HG02759 (cell line): ENCODE measurements at regions not wholly inside any gene's neighbourhood (a gene's known extent, or its start where the extent isn't known, plus 50 kb on each side); places are given as distances from the start of the nearest gene placed in this dataset.

Source experiments
- ATAC-seq: cut with Tn5 transposase; IDR thresholded peaks from one replicate; pipeline ENCODE4 v1.9.1; 2021; ENCODE audit warnings: mild to moderate bottlenecking, moderate library complexity; ENCODE audit not compliant: unreplicated experiment

DNA sequence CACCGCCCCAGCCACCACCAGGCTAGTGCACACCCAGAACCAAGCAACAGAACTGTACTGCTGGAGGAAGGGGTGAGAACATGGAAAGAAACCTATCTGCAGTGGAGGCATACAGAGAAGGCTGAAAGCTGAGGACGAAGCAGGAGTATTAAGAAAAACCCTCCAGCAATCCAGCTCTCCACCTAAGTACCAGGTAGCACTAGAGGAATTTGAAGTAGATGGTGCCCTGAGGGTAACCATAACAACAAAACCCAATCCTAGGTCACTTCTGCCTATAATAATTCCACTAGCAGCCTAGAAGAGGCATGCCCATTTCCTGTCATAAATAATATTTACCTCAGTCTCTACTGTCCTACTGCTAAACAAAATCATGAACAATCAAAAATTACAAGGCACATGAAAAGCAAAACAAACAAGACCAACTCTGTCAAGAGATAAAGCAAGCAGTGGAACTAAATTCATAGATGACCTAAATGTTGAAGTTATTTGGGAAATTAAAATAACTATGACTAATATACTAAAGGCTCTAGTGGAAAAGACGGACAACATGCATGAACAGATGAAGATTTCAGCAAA lies 51.1 kb downstream of the HYCC1 start:
- ATAC-seq, result no peak

DNA sequence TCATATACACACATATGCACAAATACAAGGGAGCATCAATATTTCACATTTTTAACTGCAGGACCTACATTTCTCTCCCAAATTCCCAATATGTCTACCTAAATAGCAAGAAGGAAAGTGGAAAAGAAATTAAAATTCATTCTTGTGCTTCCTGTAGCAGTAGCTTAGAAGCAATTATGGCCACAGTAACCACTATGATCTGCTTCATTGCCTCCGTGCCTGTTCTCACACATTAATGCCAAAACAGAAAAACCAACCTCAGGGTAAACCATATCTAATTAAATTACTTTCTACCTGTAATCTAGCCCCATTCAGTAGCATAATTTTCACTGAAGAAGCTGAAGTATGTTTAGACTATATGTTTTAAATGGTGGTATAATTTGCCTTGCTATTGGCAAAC lies 55.2 kb downstream of the HYCC1 start:
- no peak for ATAC-seq

DNA sequence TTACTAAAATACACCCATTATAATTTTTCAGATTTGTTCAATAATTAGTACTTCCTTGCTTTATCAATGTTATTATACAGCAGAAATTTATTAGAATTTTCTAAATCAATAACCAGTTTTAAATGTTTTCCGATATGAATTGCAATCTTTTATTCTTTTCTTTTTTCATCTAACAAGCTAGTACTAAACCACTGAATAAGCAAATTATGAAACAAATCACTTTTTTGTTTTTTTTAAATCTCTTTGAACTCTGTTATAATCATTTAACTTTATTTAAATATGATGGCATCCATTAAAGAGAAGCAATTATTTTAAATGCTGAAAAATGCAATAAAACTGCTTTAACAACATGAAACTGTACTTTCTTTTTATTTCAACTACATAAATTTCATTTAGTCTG lies 59.7 kb downstream of the HYCC1 start:
- ATAC-seq, result no peak

DNA sequence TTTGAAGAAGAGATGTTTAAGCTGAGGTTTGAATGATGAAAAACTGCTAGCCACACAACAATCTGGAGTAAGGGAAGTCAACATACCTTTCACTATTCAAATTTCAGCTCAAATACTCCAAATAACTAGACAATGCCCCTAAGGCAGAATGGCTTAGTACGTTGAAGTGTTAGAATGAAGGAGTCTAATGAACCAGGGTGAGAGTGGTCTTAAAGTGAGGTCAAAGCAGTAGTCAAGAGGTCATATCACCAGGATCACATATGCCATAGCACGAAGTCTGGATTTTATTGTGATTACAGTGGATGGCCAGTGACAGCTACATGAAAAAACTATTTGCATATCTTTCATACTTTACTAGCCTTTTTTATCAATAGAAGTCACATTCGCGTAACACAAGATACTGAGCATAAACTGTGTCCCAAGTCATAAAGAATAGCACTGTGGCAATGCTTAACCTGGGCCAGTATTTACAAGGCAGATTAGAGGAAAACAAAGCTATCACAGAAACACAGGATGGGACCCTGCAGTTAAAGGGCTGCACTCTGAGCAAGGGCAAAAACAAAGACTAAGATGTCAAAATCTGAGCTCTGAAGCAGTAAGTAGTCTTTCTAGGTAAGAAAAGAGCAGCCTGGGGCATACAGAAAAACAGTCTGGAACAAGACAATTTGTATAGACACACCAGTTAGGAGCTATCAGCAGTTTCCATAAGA lies 61.5 kb downstream of the HYCC1 start:
- no peak for ATAC-seq

DNA sequence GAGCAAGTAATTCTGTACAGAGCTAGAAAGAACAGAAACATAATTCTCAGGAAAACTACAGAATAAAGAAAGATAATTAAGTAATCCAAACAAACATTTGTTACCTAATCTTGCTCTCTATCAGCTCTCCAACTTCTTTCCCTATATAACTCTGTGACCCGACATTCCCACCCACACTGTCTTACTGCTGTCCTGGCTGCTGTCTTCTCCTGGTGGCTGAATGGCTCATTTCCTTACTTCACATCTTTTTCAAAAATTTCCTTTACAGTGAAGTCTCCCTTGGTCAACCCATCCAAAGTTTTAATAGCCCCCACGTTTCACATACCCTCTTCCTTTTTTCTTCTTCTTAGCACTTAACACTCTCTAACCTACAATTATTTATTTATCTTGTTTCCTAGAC lies 64.0 kb downstream of the HYCC1 start:
- ATAC-seq, result no peak

DNA sequence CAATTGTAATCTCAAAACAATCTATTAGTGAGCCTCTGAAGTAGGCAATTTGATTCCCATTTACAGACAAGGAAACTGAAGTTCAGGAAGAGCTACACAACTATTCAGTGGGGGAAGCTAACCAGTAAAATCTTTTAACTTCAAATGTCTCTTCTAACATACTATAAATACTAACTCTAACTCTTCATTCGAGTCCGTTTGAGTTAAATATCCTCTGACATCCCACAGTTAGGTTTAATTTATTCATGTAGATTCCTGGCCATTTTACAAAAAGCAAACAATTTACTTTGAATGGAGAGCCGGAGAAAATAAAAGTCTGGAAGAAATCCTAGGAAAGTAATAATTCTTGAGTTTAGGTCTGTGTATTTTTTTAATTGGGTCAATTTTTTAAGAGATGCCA lies 64.7 kb downstream of the HYCC1 start:
- ATAC-seq, result no peak

DNA sequence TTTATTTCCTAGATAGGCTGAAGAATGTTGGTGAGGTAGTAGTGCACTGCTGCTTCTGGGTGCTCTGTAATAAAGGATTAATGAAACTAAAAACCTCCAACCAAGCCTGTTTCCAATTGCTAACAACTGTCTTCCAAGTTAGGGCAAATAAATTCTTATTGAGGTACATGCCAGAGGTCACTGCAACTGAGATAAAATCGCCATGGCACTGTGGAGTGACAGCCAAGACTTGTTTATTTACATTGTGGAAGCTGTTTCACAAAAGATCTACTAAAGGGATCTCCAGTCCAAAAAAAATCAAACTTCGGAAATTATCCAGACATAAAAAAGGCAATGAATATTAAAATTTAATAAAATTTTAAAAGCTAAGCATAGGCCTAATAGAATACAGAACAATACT lies 65.2 kb downstream of the HYCC1 start:
- no peak for ATAC-seq

DNA sequence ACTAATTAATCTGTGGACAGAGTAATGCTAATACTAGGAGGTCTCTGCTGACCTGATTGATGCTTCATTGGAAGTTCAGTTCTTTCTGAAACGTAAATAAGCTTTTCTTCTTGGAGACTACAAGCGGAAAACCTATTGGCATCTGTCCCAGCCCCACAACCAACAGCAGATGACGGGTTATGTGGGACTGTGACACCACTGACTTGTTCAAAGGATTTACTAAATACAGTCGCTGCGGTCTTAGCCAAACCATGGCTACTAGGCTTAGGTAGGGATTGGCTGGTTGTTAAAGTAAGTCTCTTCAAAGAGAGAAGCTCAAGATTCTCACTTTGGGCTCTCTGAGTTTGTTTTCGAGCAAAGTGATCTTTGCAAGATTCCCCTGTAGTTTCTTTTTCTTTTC lies 68.3 kb downstream of the HYCC1 start:
- no peak for ATAC-seq

DNA sequence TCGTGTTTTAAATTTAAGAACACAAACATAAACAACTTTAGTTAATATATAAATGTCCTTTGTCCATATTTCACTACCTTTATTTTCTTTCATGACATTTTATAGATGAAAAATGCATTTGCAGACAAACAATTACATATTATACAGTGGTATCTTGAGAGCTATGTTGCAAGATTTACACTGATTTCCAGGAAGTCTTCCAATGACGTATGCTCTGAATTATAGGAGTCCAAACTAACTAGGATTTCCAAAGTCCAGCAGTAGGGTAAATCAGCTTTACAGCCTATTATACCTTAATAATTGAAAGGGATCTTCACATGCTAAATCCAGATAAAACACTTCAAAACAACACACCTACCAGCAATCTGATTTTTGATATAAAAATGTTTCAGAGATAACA lies 69.4 kb downstream of the HYCC1 start:
- ATAC-seq, result no peak

DNA sequence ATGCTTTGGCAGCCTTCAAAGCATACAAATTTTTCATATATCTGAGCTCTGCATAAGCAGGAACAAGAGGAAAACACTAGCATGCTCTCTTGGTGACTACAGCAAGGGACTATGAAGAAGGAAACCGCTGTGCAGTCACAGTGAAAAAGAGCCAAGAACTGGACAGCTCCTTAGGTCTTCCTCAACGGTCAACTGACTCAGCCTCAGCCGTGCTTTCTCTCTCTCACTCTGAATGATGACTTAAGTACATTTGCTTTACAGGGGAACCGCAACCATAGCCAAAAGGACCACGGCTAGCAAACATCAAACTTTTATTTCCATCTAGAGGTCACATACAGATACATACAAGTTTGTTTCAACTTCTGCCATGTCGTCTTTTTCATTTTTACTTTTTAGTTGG lies 69.9 kb downstream of the HYCC1 start:
- ATAC-seq, result no peak

DNA sequence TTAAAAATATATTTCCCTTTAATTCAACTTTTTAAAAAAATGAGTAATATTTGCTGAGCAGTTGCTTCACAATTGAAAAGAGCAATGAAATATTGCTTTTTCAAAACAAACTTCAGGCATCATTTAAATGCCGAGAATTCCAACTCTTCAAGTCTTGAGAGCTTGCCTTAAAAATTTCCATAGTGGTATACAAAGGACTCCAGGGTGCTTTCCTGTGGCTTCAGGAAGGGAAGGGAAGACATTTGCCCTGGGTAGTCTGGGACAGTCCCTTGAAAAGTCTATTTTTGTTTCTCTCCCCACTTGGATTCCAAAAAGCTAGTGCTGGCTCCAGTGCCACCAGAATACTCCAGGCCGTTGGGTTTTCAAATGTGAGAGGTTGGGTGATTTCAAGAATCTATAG lies 71.7 kb downstream of the HYCC1 start:
- no peak for ATAC-seq

DNA sequence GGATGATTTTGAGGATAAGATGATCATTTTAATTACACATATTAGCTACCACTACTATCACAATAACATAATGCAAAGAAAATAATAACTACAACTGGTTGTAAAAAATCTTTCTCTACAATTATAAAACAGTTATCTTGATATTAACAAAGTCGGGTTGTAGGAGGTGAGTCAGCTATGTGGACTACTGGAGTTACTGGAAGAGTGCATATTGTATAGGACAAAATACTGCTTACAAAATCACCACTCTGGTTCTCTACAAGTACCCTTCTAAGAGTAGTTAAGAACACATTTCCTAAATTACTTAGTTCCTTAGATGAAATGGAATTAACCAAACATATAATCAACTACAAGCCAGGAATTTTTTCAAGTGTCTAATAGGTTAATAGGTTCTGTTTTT lies 74.1 kb downstream of the HYCC1 start:
- no peak for ATAC-seq

DNA sequence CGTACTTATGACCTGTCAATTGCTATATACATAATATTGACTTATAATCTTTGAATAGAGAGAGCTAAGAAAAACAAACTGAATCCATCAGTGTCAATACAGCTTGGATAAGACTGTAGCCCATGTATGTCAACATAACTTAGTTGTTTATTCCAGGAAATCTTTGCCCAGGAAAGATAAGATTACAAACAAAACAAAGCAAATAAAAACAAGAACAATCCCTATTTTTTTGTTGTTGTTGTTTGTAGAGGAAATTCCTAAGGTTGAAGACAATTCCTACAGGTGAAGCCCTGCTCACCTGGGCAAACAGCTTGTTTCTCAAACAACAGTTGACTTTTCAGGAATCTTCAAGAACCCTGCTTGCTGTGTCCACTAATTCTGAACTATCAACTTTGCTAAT lies 76.0 kb downstream of the HYCC1 start:
- no peak for ATAC-seq

DNA sequence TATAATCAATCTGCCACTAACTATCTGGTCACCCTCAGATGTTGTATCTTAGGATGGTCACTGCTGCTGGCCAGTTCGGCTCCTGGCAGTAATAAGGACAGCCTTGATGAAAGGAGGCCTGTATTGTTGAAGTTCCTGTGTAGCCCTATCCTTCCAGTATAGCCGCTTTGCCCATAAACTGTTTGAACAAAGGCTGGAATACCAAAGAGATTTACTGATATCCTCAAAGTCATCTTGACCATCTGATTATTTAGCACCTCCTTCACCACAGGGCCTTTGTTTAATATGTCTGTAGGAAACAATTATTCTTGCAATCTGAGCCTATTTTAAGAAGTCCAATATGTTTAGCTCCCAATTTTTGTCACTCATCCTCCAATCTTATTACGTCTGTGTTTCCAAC lies 77.7 kb downstream of the HYCC1 start:
- ATAC-seq, result no peak

DNA sequence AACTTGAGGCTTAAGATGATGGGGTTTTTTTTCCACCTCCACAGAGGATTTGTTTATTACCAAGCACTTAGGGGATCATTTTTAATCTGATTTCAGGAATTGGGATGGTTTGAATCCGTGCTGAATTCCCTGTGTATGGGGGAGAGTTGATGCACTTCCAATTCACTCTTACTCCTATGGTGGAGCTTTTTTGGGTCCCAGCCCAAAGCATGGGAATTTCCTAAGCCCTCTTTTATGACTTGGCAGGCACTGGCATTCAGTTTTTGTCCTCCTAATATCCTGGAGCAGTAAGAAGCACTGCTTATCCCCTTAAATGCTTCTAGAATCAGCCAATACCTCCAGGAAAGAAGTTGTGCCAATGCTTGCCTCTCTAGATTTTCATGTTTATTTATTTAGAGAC lies 78.7 kb downstream of the HYCC1 start:
- ATAC-seq, result no peak

DNA sequence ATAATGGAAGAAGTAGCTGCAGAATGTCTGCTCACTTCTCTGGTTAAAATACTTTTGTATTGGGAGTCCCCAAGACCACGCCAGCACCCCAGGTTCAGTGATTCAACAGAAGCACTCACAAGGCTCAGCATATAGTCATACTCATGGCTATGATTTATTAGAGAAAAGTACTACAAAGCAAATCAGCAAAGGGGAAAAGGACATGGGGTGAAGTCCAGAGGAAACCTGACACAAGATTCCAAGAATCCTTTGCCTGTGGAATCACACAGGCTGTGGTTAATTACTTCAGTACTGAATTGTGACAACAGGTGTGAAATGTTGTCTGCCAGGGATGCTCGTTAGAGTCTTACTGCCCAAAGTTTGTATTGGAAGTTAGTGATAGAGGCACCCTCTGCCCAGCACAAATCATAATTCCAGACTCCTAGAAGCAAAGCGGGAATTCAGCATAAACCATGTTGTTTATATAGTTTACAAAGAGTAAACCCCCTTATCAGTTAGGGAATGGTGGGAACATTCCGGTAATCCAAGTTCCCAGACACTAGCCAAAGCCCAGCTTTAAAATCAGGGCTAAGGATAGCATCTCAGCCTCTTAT lies 79.4 kb downstream of the HYCC1 start:
- ATAC-seq, result no peak

DNA sequence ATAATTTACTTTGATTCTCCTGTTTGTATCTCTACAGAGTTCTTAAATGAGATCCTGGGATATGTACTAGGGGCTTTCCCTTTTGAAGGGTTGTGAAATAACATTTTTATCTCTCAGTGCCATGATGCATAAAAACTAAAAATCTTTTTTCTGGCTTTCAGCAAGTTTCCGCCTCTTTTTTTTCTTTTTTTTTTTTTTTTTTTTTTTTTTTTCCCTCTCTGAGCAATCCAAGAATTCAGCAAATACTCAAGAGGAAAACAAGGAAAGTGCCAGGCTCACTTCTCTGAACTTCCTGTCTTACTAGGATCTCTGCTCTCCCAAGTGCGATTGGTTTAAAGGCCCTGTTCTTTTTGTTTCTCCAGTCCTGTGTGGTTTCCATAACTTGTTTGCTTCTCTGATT lies 79.9 kb downstream of the HYCC1 start:
- no peak for ATAC-seq

DNA sequence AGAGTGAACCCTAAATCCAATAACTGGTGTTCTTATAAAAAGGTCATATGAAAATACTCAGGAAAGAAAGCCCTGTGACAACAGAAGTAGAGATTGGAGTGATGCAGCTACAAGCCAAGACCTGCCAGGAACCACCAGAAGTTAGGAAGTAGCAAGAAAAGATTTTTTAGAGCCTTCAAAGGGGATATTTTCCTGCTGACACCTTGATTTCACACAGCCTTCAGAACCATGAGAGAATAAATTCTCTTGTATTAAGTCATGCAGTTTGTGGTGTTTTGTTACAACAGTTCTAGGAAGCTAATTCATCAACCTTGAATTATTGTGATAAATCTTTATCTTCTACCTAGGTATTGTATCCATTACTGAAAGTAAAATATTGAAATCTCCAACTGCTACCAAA lies 81.0 kb downstream of the HYCC1 start:
- no peak for ATAC-seq

DNA sequence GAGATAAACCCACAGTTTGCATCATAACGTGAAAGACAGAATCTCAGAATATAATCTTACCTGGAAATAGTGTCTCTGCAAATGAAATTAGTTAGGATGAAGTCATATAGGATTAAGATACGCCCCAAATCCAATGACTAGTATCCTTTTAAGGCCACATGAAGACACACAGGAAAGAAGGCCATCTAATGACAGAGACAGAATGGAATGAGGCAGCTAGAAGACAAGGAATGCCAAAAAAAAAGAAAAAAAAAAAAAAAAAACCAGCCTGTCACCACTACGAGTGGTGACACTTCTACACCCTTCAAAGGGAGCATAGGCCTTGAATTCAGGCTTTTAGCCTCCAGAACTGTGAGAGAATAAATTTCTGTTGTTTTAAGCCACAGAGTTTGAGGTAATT lies 82.9 kb downstream of the HYCC1 start:
- no peak for ATAC-seq

DNA sequence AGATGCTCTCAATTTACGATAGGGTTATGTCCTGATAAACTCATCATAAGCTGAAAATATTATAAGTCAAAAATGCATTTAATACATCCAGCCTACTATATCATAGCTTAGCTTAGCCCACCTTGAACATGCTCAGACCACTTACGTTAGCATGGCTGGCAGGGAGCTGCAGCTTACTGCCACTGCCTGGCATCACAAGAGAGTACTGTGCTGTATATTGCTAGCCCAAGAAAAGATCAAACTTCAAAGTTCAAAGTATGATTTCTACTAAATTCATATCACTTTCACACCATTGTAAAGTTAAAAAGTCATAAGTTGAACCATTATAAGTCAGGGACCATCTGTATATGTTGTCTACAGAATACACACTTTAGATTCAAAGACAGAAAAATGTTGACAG lies 91.6 kb downstream of the HYCC1 start:
- no peak for ATAC-seq

DNA sequence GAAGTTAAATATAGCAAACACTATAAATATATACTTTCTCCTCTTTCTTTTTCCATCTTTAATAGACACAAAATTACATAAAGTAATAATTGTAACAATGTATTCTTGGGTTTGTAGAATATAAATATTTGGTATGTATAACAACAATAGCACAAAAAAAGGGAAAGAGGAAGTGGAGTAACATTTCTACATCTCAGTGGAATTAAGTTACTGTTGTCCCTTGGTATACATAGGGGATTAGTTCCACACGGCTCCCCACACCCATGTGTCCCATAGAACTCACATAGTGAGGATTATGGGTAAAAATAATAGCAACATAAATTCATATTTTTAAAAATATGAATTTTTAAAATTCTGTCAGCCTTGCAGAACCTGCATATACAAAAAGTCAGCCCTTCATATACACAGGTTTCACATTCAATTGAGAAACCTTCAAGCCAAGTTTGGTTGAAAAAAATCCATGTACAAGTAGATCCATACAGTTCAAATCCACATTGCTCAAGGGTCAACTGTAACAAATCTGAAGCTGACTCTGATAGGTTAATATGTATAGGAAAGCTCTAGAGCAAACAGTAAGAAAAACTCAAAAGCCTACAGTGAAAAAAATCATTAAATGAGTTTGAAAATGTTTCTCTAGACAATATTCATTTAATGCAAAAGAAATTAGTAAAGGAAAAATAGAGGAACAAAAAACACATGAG lies 92.4 kb downstream of the HYCC1 start:
- no peak for ATAC-seq

DNA sequence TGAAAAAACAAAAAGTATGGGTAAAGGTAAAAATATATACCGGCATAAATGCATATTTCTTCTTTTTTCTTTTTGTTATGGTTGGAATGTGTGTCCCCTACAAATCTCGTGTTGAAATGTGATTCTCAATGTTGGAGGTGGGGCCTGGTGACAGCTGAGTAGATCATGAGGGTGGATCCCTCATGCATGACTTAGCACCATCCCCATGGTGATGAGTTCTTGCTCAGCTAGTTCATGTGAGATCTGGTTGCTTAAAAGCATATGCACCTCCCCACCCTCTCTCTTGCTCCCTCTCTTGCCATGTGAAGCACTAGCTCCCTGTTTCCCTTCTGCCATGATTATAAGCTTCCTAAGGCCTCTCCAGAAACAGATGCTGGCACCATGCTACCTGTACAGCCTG lies 93.3 kb downstream of the HYCC1 start:
- no peak for ATAC-seq
